ENCODE measurements at regions not wholly inside any gene's neighbourhood (a gene's known extent, or its start where the extent isn't known, plus 50 kb on each side); places are given as distances from the start of the nearest gene placed in this dataset.

DNA sequence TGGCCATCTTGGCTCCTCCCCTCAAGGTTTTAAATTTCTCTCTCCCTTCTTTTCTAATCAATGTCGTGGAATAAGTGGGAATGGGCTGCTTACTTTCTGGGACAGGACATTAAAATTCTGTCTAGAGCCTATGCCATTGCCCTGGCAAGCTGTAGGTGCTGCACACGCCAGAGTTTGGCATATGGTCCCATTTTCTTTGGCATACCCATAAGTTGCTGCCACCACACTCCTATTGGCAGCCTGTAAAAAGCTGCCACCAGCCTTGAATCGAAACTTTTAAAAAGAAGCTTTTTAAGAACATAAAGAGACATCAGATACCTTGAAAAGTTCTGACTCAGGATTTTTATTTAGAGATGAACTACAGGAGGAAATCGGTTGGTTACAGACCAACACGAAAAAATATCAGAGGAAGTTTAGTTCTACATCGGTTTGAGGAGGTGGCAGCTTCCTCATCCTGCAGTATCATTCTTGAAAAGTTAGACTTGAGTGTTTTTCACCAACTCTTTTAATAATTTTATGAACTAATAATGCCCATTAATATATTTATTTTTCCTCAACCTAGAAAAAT lies 517.8 kb upstream of the ANO5 start:
- Histone ChIP-seq H3K4me1 (ENCODE audit: control insufficient read depth, insufficient read depth, low read length) (no peaks in the 10 kb centered on the region), H3K27ac (ENCODE audit: extremely low read depth, low read depth, low read length) (no peak overlapping the region)
- POLR2A ChIA-PET = no interaction called here

More for the DNA sequence above, 517.8 kb upstream of the ANO5 start:
- no peaks in the 10 kb centered on the region for H3K36me3 ChIP-seq (ENCODE audit: control insufficient read depth in 2 of 2, insufficient read depth in 1 of 2, low read length in 2 of 2)
- no peaks in the 10 kb centered on the region for H3K9me3 ChIP-seq (ENCODE audit: control insufficient read depth, insufficient read depth, low read depth, low read length)
- CTCF ChIA-PET = no interaction called here
- TF ChIP-seq, protein P1, sequence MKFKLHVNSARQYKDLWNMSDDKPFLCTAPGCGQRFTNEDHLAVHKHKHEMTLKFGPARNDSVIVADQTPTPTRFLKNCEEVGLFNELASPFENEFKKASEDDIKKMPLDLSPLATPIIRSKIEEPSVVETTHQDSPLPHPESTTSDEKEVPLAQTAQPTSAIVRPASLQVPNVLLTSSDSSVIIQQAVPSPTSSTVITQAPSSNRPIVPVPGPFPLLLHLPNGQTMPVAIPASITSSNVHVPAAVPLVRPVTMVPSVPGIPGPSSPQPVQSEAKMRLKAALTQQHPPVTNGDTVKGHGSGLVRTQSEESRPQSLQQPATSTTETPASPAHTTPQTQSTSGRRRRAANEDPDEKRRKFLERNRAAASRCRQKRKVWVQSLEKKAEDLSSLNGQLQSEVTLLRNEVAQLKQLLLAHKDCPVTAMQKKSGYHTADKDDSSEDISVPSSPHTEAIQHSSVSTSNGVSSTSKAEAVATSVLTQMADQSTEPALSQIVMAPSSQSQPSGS (tag by site-specific recombination; IDR thresholded peaks at IDR 0.05; ENCODE audit: low read depth) = no peak
- TF ChIP-seq ZNF510 (tag by site-specific recombination; IDR thresholded peaks at IDR 0.05; ENCODE audit: insufficient replicate concordance) (no peak), ZNF645 (tag by site-specific recombination; IDR thresholded peaks at IDR 0.05) (no peak), ZFP41 (tag by site-specific recombination; IDR thresholded peaks at IDR 0.05; ENCODE audit: borderline replicate concordance) (no peak), ZNF530 (tag by site-specific recombination; IDR thresholded peaks at IDR 0.05; ENCODE audit: low read depth) (no peak), ZNF211 (tag by site-specific recombination; IDR thresholded peaks at IDR 0.05; ENCODE audit: low read depth) (no peak), PRDM1 (tag by site-specific recombination; IDR thresholded peaks at IDR 0.05) (no peak), TRIM28 (IDR thresholded peaks at IDR 0.05; ENCODE audit: borderline replicate concordance, low read length) (no peak), YY2 (tag by site-specific recombination; IDR thresholded peaks at IDR 0.05) (no peak), PRDM10 (tag by site-specific recombination; IDR thresholded peaks at IDR 0.05) (no peak), PRDM6 (tag by site-specific recombination; IDR thresholded peaks at IDR 0.05) (no peak), SP2 (tag by site-specific recombination; IDR thresholded peaks at IDR 0.05) (no peak), SP7 (tag by site-specific recombination; IDR thresholded peaks at IDR 0.05) (no peak), ZNF175 (tag by site-specific recombination; IDR thresholded peaks at IDR 0.05) (no peak), ZNF580 (tag by site-specific recombination; IDR thresholded peaks at IDR 0.05) (no peak), IKZF3 (tag by site-specific recombination; IDR thresholded peaks at IDR 0.05) (no peak)
- TF ChIP-seq, protein P2, sequence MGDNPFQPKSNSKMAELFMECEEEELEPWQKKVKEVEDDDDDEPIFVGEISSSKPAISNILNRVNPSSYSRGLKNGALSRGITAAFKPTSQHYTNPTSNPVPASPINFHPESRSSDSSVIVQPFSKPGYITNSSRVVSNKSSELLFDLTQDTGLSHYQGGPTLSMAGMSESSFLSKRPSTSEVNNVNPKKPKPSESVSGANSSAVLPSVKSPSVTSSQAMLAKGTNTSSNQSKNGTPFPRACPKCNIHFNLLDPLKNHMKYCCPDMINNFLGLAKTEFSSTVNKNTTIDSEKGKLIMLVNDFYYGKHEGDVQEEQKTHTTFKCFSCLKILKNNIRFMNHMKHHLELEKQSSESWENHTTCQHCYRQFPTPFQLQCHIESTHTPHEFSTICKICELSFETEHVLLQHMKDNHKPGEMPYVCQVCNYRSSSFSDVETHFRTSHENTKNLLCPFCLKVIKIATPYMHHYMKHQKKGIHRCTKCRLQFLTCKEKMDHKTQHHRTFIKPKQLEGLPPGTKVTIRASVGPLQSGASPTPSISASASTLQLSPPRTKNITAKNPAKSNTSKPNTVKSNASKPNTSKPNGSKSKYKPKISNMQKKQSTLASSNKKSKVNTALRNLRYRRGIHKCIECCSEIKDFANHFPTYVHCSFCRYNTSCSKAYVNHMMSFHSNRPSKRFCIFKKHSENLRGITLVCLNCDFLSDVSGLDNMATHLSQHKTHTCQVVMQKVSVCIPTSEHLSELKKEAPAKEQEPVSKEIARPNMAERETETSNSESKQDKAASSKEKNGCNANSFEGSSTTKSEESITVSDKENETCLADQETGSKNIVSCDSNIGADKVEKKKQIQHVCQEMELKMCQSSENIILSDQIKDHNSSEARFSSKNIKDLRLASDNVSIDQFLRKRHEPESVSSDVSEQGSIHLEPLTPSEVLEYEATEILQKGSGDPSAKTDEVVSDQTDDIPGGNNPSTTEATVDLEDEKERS (tag by site-specific recombination; IDR thresholded peaks at IDR 0.05) = no peak
- TF ChIP-seq, protein P3, sequence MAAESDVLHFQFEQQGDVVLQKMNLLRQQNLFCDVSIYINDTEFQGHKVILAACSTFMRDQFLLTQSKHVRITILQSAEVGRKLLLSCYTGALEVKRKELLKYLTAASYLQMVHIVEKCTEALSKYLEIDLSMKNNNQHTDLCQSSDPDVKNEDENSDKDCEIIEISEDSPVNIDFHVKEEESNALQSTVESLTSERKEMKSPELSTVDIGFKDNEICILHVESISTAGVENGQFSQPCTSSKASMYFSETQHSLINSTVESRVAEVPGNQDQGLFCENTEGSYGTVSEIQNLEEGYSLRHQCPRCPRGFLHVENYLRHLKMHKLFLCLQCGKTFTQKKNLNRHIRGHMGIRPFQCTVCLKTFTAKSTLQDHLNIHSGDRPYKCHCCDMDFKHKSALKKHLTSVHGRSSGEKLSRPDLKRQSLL (tag by site-specific recombination; IDR thresholded peaks at IDR 0.05) = no peak
- no peak overlapping the region for H3K4me3 ChIP-seq (ENCODE audit: low read depth, low read length)

Data from HEK293 (cell line).